Activated CD4-positive, alpha-beta T cell treated with anti-CD3 and anti-CD28 coated beads, Interleukin-2, Interleukin-4, amounts not matched to agents 100 ng/mL and 50 ng/mL, durations not matched to agents 16 hours and 8 hours (primary cell): ENCODE measurements at regions not wholly inside any gene's neighbourhood (a gene's known extent, or its start where the extent isn't known, plus 50 kb on each side); places are given as distances from the start of the nearest gene placed in this dataset.

Source experiments
- DNase-seq: peaks from one replicate; pipeline ENCODE4 v3.0.0-alpha.2; 2020; ENCODE audit warnings: low spot score

DNA sequence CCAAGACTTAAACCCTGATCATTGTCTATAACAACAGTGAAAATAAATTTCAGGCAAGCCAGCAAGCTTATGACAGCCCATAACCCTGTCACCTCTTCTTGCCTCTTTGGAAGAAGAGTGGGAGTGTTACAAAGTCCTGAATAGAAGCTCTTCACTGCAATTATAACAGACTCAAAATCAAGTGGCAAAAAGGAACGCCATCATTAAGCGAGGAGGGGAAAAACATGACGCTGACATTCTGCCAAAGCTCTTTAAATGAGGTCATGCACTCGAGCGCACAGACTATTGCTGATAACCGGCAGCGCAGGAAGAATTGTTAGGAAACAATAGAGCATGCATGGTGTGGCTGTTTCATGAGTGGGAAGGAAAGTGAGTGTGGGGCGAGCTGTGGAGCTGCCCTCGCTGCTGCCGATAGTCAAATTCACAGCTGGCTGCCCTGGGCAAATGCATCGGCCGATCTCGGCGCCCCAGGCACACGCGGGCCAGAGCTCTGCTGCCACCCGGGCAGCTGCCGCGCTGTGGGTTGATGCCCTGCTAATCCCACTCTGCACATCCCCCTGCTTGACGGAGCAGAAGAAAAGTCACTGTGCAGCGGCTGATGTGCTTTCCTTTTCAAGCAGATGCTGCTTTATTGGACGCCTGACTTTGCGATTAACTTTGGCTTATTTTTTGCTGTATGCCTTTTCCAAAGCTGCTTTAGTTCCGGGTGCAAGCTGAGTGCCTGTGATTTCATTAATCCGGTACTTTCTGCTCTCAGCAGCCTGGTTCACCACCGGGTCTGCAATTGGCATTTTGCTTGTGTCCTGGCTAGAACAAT, 102.4 kb upstream of the ST6GALNAC5 start:
- DNase-seq: no peak

DNA sequence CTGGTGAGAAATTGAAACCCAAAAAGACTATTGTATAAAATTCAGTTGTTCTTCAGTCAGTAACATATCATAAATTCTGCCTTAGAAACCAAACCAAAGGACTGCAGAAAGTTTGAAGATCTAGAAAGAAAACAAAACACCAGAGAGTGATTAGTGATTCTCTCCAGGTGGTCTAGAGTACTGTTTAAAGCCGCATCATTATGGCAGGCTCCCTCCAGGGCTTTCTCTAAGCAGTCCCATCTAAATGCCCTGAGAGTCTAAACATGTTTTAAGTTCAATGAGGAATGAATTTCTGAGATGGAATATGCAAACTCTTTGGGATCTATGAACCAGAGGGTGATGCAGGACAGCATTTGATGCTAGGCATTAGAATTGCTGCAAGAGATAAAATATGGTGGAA, 100.9 kb upstream of the ST6GALNAC5 start:
- DNase-seq: no peak

- no peak for DNase-seq
These were observed 97.4 kb upstream of the ST6GALNAC5 start for GRCh38 chr1:76769911-76770310.

DNA sequence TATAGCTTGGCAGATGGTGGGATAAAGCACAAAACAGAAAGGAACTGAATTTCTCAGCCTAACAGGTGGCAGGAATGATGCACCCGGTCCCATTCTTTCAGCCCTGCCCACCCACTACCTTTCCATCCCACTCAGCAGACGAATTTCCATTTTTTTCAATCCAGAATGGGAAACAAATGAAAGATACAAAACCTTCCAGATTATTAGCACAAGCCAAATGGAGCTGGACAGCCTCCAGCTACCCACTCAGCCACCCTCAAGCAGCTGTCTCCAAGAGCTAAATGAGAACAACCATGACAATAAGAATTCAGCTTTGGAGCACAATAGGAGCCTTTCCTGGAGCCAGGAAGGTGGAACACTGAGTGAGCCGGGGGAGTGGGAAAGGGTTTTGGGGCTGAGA, 96.3 kb upstream of the ST6GALNAC5 start:
- no peak for DNase-seq

DNA sequence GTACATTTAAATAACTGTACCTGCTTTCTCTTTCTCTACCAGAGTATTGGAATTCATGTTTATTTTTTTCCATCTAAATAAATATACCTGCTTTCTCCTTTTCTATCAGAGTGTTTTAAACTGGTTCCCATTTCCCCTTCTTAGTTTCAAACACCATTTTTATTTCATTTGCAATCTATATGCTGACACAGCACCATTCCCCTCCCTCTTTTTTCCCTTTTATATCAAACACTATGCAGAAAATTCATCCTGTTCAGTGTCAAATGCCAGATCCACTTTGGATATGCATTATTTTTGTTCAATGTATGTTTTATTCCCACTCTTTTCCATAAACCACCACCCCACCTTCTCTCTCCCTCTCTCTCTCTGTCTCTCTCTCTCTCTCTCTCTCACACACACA, 85.8 kb upstream of the ST6GALNAC5 start:
- no peak for DNase-seq

GRCh38 chr1:76782809-76783208, 84.5 kb upstream of the ST6GALNAC5 start:
- no peak for DNase-seq

- DNase-seq: no peak
These were observed 82.8 kb upstream of the ST6GALNAC5 start for GRCh38 chr1:76784502-76784901.

GRCh38 chr1:76786222-76786621, 81.1 kb upstream of the ST6GALNAC5 start:
- DNase-seq: no peak

DNA sequence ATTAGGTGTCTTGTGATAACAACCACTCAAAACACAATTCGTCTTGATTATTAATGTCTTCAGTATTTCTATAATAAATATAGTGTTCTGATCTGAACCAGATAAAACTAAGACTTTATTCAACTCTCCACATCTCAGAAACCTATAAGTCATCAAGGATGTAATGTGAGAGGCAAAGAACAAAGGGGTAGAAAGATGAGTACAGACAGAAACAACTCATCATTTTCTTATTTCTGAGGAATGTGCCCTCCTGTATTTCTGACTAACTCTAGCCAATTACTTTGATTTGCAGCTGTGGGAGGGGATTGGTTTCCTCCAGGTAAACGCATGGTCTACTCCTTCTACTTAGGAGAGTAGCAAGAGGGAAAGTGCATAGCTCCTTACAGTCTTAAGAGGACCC, 73.7 kb upstream of the ST6GALNAC5 start:
- no peak for DNase-seq

DNA sequence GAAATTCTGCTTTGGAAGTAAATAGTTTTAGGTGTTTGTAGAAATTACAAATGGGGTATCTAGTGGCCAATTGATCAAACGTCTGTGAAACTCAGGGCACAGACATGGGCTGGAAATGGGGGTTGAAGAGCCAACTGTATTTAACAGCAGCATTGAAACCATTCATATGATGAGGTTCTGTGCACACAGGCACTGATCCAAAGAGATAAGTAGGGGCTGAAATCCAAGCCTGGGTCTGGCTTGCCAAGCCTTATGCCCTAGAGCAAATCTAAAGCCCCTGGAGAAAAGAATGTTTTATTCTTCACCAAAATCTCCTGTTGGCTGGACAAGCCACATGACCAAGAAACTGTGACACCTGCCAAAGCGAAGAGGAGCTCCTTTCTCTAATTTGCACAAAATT, 67.6 kb upstream of the ST6GALNAC5 start:
- no peak for DNase-seq

GRCh38 chr1:76802094-76802493, 65.2 kb upstream of the ST6GALNAC5 start:
- no peak for DNase-seq

- DNase-seq: no peak
These were observed 59.6 kb upstream of the ST6GALNAC5 start for GRCh38 chr1:76807543-76808260.
